Hematopoietic multipotent progenitor cell treated with erythropoietin and hydrocortisone succinate and interleukin-3 and kit ligand, for 8 days (in vitro differentiated cells): ENCODE measurements at regions not wholly inside any gene's neighbourhood (a gene's known extent, or its start where the extent isn't known, plus 50 kb on each side); places are given as distances from the start of the nearest gene placed in this dataset.

ENCODE experiments used
- DNase-seq: peaks from one replicate; pipeline ENCODE4 v3.0.0-alpha.2; 2015

- DNase-seq: no peak
Measured at GRCh38 chr4:152234571-152234970, 301.3 kb downstream of the FBXW7 start.

- no peak for DNase-seq
Measured at GRCh38 chr4:152232271-152232670, 303.6 kb downstream of the FBXW7 start.

- DNase-seq: no peak
Measured at GRCh38 chr4:152229782-152230289, 306.1 kb downstream of the FBXW7 start.

GRCh38 chr4:152225680-152226079 is 310.2 kb downstream of the FBXW7 start:
- no peak for DNase-seq

- DNase-seq: no peak
Measured at GRCh38 chr4:152224721-152225420, 311.0 kb downstream of the FBXW7 start.

GRCh38 chr4:152224223-152224622 is 311.7 kb downstream of the FBXW7 start:
- no peak for DNase-seq

GRCh38 chr4:152223600-152223999 is 312.3 kb downstream of the FBXW7 start:
- DNase-seq: no peak

GRCh38 chr4:152221816-152222516 is 313.9 kb downstream of the FBXW7 start:
- DNase-seq: no peak

- no peak for DNase-seq
Measured at GRCh38 chr4:152220201-152220666, 315.7 kb downstream of the FBXW7 start.

- no peak for DNase-seq
Measured at GRCh38 chr4:152218576-152218975, 317.3 kb downstream of the FBXW7 start.

- no peak for DNase-seq
Measured at GRCh38 chr4:152217896-152218295, 318.0 kb downstream of the FBXW7 start.

GRCh38 chr4:152211936-152212653 is 323.8 kb downstream of the FBXW7 start:
- no peak for DNase-seq

GRCh38 chr4:152209772-152210493 is 326.0 kb downstream of the FBXW7 start:
- DNase-seq: no peak

GRCh38 chr4:152207378-152207720 is 328.5 kb downstream of the FBXW7 start:
- DNase-seq: no peak

GRCh38 chr4:152206646-152207377 is 329.1 kb downstream of the FBXW7 start:
- DNase-seq: no peak

- DNase-seq: no peak
Measured at GRCh38 chr4:152206185-152206584, 329.7 kb downstream of the FBXW7 start.

- no peak for DNase-seq
Measured at GRCh38 chr4:152202415-152202814, 333.5 kb downstream of the FBXW7 start.

- no peak for DNase-seq
Measured at GRCh38 chr4:152200511-152201333, 335.2 kb downstream of the FBXW7 start.

GRCh38 chr4:152197211-152197610 is 338.7 kb downstream of the FBXW7 start:
- no peak for DNase-seq

GRCh38 chr4:152195888-152196287 is 340.0 kb downstream of the FBXW7 start:
- no peak for DNase-seq

- DNase-seq: no peak
Measured at GRCh38 chr4:152193059-152193458, 342.8 kb downstream of the FBXW7 start.
